Endothelial cell of umbilical vein (primary cell): ENCODE measurements at regions not wholly inside any gene's neighbourhood (a gene's known extent, or its start where the extent isn't known, plus 50 kb on each side); places are given as distances from the start of the nearest gene placed in this dataset.

Experiments
- BruUV-seq: library from RNA; stranded (reverse); fragments of 400-500 nt; replicated peaks from 2 replicates; lab custom pipeline; 2021; lab: Mats Ljungman, UMichigan
- CTCF ChIA-PET: fragments of 300-600, 350-600 bp; sonication (Branson Sonifier 250); formaldehyde crosslinking; loops from one replicate; lab custom pipeline; 2021; ENCODE audit warnings: antibody characterized with exemption, inconsistent platforms; lab: Charles Lee
- POLR2A ChIA-PET: fragments of 300-600, 350-600 bp; sonication (Branson Sonifier 250); formaldehyde crosslinking; loops from one replicate; lab custom pipeline; 2021; ENCODE audit warnings: antibody characterized with exemption, inconsistent platforms; lab: Charles Lee
- DNase-seq: peaks from one replicate; pipeline ENCODE4 v3.0.0-alpha.2; 2011; ENCODE audit warnings: low read depth, low spot score
- FAIRE-seq: peaks from 2 replicates; lab custom pipeline; 2011; peaks lifted over from hg19 to GRCh38; lab: Jason Lieb, UNC
- H2AFZ ChIP-seq: 2 replicates; pipeline ENCODE4 v1.6.0; 2012; ENCODE audit warnings: low read depth, low read length, control low read depth, inconsistent platforms
- H3K27ac ChIP-seq: 2 replicates; pipeline ENCODE4 v1.5.1; 2011; ENCODE audit warnings: low read depth, mild to moderate bottlenecking, control low read depth, low read length, moderate library complexity; ENCODE audit not compliant: insufficient read depth
- H3K27me3 ChIP-seq, 2 experiments: 2 replicates each; pipeline versions ENCODE4 v1.6.0 to v1.6.1; 2011; ENCODE audit warnings: low read length in 2 of 2, mixed read lengths in 1 of 2; ENCODE audit not compliant: control insufficient read depth in 2 of 2, insufficient read depth in 2 of 2
- H3K36me3 ChIP-seq, 2 experiments: 2 replicates in 1 of 2; 3 replicates in 1 of 2; pipeline ENCODE4 v1.5.1; 2011; ENCODE audit warnings: low read length in 2 of 2, mild to moderate bottlenecking in 1 of 2, moderate library complexity in 1 of 2; ENCODE audit not compliant: control insufficient read depth in 2 of 2, insufficient read depth in 2 of 2; ENCODE audit errors: extremely low read depth in 1 of 2
- H3K4me1 ChIP-seq: 3 replicates; pipeline ENCODE4 v1.5.1; 2011; ENCODE audit warnings: mild to moderate bottlenecking, low read length; ENCODE audit not compliant: control insufficient read depth, insufficient read depth; ENCODE audit errors: extremely low read depth
- H3K4me2 ChIP-seq: 2 replicates; pipeline ENCODE4 v1.6.1; 2011; ENCODE audit warnings: low read length, control low read depth, mixed read lengths; ENCODE audit not compliant: insufficient read depth
- H3K4me3 ChIP-seq, 3 experiments: fragments of 200-600 bp in 1 of 3; sonication (generic), shearing (Covaris generic) in 1 of 3; replicated peaks in 1 of 3; 2 replicates each; pipeline ENCODE4 v1.5.1; 2011 to 2016; ENCODE audit warnings: control low read depth in 3 of 3, low read length in 3 of 3, mild to moderate bottlenecking in 2 of 3, inconsistent platforms in 1 of 3, low read depth in 1 of 3, moderate library complexity in 1 of 3; ENCODE audit not compliant: insufficient read depth in 1 of 3
- H3K79me2 ChIP-seq: 2 replicates; pipeline ENCODE4 v1.6.0; 2012; ENCODE audit warnings: low read length, inconsistent platforms; ENCODE audit not compliant: control insufficient read depth, insufficient read depth
- H3K9ac ChIP-seq: replicated peaks from 2 replicates; pipeline ENCODE3; 2011; ENCODE audit warnings: low read length, control low read depth; ENCODE audit not compliant: insufficient read depth; ENCODE audit errors: extremely low read depth
- H3K9me1 ChIP-seq: replicated peaks from 3 replicates; pipeline ENCODE4 v1.6.0; 2011; ENCODE audit warnings: mild to moderate bottlenecking, low read length; ENCODE audit not compliant: control insufficient read depth, insufficient read depth; ENCODE audit errors: extremely low read depth
- H3K9me3 ChIP-seq: replicated peaks from 2 replicates; pipeline ENCODE4 v1.5.1; 2012; ENCODE audit warnings: low read length, inconsistent platforms; ENCODE audit not compliant: control insufficient read depth, insufficient read depth
- H4K20me1 ChIP-seq: replicated peaks from 2 replicates; pipeline ENCODE3; 2011; ENCODE audit warnings: mild to moderate bottlenecking, low read length; ENCODE audit not compliant: control insufficient read depth, insufficient read depth; ENCODE audit errors: extremely low read depth
- EZH2 ChIP-seq: IDR thresholded peaks from 2 replicates; pipeline ENCODE4 v1.6.1; 2012; ENCODE audit warnings: borderline replicate concordance, low read depth, mild to moderate bottlenecking, moderate library complexity, low read length, inconsistent platforms; ENCODE audit not compliant: severe bottlenecking
- FOS ChIP-seq: IDR thresholded peaks from 2 replicates; pipeline ENCODE4 v1.6.1; 2011; ENCODE audit warnings: mild to moderate bottlenecking, low read length, moderate library complexity, borderline replicate concordance; ENCODE audit not compliant: insufficient read depth
- GATA2 ChIP-seq: IDR thresholded peaks from 2 replicates; pipeline ENCODE4 v1.7.0; 2011; ENCODE audit warnings: low read depth, mild to moderate bottlenecking, moderate library complexity, mixed read lengths, low read length; ENCODE audit not compliant: insufficient read length, insufficient read depth
- JUN ChIP-seq: IDR thresholded peaks from 2 replicates; pipeline ENCODE4 v1.6.1; 2011; ENCODE audit warnings: borderline replicate concordance, low read depth; ENCODE audit not compliant: insufficient read length, insufficient read depth
- MAX ChIP-seq: IDR thresholded peaks from 2 replicates; pipeline ENCODE4 v1.6.1; 2011; ENCODE audit not compliant: insufficient read depth, insufficient read length
- MYC ChIP-seq: IDR thresholded peaks from one replicate; pipeline ENCODE4 v1.6.1; 2011; ENCODE audit warnings: mild to moderate bottlenecking, low read depth, low read length
- POLR2A ChIP-seq: IDR thresholded peaks from 2 replicates; pipeline ENCODE4 v1.6.1; 2012; ENCODE audit warnings: low read depth, mild to moderate bottlenecking, control low read depth, low read length
- POLR2AphosphoS5 ChIP-seq: IDR thresholded peaks from 2 replicates; pipeline ENCODE4 v1.6.1; 2012; ENCODE audit warnings: low read depth, mild to moderate bottlenecking, control low read depth, low read length, moderate library complexity; ENCODE audit not compliant: insufficient read depth
- dilution Hi-C: fragments of 300-500 bp; cut with MboI; formaldehyde crosslinking; loops from one replicate; pipeline ENCODE4 v1.15.0; 2019; ENCODE audit warnings: low sequenced_read_pairs; ENCODE audit not compliant: extremely low pct_ligation_motif_present
- intact Hi-C: fragments of 100-400 bp; cut with micrococcal nuclease; formaldehyde crosslinking; loops from one replicate; pipeline ENCODE4 v1.10.0; 2022
- TF ChIP-seq, protein P1 (sequence below), 2 donors: IDR thresholded peaks; 1 replicate in 1 of 2; 2 replicates in 1 of 2; pipeline ENCODE4 v1.5.1; 2011; ENCODE audit warnings: low read length in 2 of 2, mild to moderate bottlenecking in 2 of 2, moderate library complexity in 2 of 2, control low read depth in 1 of 2, inconsistent platforms in 1 of 2, low read depth in 1 of 2; ENCODE audit not compliant: insufficient read depth in 1 of 2; ENCODE audit errors: extremely low read depth in 1 of 2

DNA sequence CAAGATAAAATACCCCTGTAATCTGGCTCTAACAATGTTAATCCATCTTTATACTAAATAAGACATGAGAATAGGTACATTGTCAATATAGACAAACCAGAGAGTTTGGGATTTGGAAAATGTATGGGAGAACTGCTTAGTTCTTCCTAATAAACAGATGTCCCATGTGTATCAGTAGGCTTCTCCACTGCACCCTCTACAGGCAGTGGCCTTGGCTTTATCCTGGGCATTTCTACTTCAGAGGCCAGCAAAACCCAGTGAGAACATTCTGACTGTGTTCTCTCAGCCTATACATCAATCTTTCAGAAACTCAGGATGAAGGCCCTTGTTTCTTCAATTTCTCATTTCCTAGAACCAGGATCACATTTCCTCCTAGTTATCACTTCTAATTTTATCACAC is 1167.5 kb upstream of the ACVR2A start:
- DNase-seq (no peak), FAIRE-seq (no peak)
- no peaks in the 10 kb centered on the region for H3K36me3 ChIP-seq
- ChIA-PET POLR2A (no interaction called here), CTCF (no interaction called here)
- no peaks in the 10 kb centered on the region for H3K27me3 ChIP-seq
- no peaks in the 10 kb centered on the region for H3K79me2 ChIP-seq
- no peaks in the 10 kb centered on the region for H3K9me3 ChIP-seq
- BruUV-seq, result no TSS peak
- no peak overlapping the region for H3K4me2 ChIP-seq
- H4K20me1 ChIP-seq, result no peaks in the 10 kb centered on the region
- H3K9me1 ChIP-seq, result no peaks in the 10 kb centered on the region
- H3K9ac ChIP-seq, result no peak overlapping the region
- intact Hi-C loops (no loop called here), dilution Hi-C loops (no loop called here)
- no peaks in the 10 kb centered on the region for H3K4me1 ChIP-seq
- no peak for TF ChIP-seq POLR2A
- no peak for TF ChIP-seq POLR2AphosphoS5
- no peak for TF ChIP-seq FOS
- no peak for TF ChIP-seq GATA2
- TF ChIP-seq MAX, result no peak
- no peak overlapping the region for H3K27ac ChIP-seq
- H3K4me3 ChIP-seq, result no peak overlapping the region
- no peak overlapping the region for H2AFZ ChIP-seq

DNA sequence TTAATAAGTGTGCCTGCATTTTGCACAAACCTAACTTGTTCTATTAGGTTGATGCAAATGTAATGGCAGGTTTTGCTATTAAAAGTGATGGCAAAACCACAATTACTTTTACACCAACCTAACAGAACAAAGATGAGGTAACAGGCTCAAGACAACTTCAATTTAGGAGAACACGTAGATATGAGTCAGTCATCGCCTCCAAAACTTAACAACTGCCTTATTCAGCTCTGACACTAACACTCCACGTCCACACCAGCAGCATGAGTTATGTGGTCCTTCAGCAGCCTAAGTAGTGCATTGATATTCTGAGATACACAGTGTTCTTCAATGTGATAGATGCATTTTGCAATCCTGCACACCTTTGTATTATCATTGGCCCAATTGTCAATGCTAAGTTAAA is 1175.1 kb upstream of the ACVR2A start:
- Histone ChIP-seq H2AFZ (no peak overlapping the region), H3K79me2 (no peaks in the 10 kb centered on the region), H3K4me2 (no peak overlapping the region), H3K9ac (no peak overlapping the region), H3K27me3 (no peaks in the 10 kb centered on the region), H3K36me3 (no peaks in the 10 kb centered on the region), H3K9me3 (no peaks in the 10 kb centered on the region), H3K4me3 (no peak overlapping the region), H3K9me1 (no peaks in the 10 kb centered on the region), H3K4me1 (peaks cover 9% of the 10 kb centered on the region), H3K27ac (no peak overlapping the region), H4K20me1 (no peaks in the 10 kb centered on the region)
- BruUV-seq, result no TSS peak
- no peak for TF ChIP-seq JUN
- TF ChIP-seq MYC, result no peak
- TF ChIP-seq MAX, result no peak
- no peak for TF ChIP-seq GATA2
- TF ChIP-seq POLR2AphosphoS5, result no peak
- TF ChIP-seq EZH2, result no peak
- TF ChIP-seq, protein P1, sequence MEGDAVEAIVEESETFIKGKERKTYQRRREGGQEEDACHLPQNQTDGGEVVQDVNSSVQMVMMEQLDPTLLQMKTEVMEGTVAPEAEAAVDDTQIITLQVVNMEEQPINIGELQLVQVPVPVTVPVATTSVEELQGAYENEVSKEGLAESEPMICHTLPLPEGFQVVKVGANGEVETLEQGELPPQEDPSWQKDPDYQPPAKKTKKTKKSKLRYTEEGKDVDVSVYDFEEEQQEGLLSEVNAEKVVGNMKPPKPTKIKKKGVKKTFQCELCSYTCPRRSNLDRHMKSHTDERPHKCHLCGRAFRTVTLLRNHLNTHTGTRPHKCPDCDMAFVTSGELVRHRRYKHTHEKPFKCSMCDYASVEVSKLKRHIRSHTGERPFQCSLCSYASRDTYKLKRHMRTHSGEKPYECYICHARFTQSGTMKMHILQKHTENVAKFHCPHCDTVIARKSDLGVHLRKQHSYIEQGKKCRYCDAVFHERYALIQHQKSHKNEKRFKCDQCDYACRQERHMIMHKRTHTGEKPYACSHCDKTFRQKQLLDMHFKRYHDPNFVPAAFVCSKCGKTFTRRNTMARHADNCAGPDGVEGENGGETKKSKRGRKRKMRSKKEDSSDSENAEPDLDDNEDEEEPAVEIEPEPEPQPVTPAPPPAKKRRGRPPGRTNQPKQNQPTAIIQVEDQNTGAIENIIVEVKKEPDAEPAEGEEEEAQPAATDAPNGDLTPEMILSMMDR (IDR thresholded peaks at IDR 0.05; ENCODE audit: extremely low read depth in 1 of 2, insufficient read depth in 1 of 2, low read depth in 1 of 2, low read length in 2 of 2), result no peak
- TF ChIP-seq FOS, result no peak
- TF ChIP-seq POLR2A, result no peak
- FAIRE-seq (no peak), DNase-seq (no peak)
- dilution Hi-C loops (no loop called here), intact Hi-C loops (no loop called here)
- ChIA-PET CTCF (no interaction called here), POLR2A (no interaction called here)
